HG02943 (cell line): ENCODE measurements at regions not wholly inside any gene's neighbourhood (a gene's known extent, or its start where the extent isn't known, plus 50 kb on each side); places are given as distances from the start of the nearest gene placed in this dataset.
"Not testable (repeated sequence)": the region's sequence is repeated elsewhere in the genome, so short reads cannot be mapped to it uniquely, and the experiment has no call there.

Experiments used
- ATAC-seq: cut with Tn5 transposase; IDR thresholded peaks from one replicate; pipeline ENCODE4 v1.9.1; 2021; ENCODE audit warnings: mild to moderate bottlenecking, low read depth, moderate library complexity; ENCODE audit not compliant: unreplicated experiment

- ATAC-seq: not testable (repeated sequence)
Measured at GRCh38 chr6:121740188-121740587, 304.7 kb downstream of the GJA1 start.

- no peak for ATAC-seq
Measured at GRCh38 chr6:121743691-121744090, 308.2 kb downstream of the GJA1 start.

- ATAC-seq: no peak
Measured at GRCh38 chr6:121748376-121748775, 312.9 kb downstream of the GJA1 start.

GRCh38 chr6:121748850-121749249 is 313.4 kb downstream of the GJA1 start:
- ATAC-seq: no peak

- no peak for ATAC-seq
Measured at GRCh38 chr6:121755485-121755884, 320.0 kb downstream of the GJA1 start.

- no peak for ATAC-seq
Measured at GRCh38 chr6:121756666-121757065, 321.2 kb downstream of the GJA1 start.

GRCh38 chr6:121759370-121759769 is 323.9 kb downstream of the GJA1 start:
- no peak for ATAC-seq

GRCh38 chr6:121760191-121760590 is 324.7 kb downstream of the GJA1 start:
- ATAC-seq: no peak

GRCh38 chr6:121760745-121761144 is 325.3 kb downstream of the GJA1 start:
- no peak for ATAC-seq

- ATAC-seq: peak; percentile 94
Measured at GRCh38 chr6:121764493-121764892, 329.0 kb downstream of the GJA1 start.

GRCh38 chr6:121765060-121765459 is 329.6 kb downstream of the GJA1 start:
- no peak for ATAC-seq

GRCh38 chr6:121767211-121767610 is 331.8 kb downstream of the GJA1 start:
- no peak for ATAC-seq

GRCh38 chr6:121770943-121771342 is 335.5 kb downstream of the GJA1 start:
- ATAC-seq: no peak

- peak; percentile 86 for ATAC-seq
Measured at GRCh38 chr6:121771937-121772720, 336.7 kb downstream of the GJA1 start.

GRCh38 chr6:121776054-121776453 is 340.6 kb downstream of the GJA1 start:
- no peak for ATAC-seq

GRCh38 chr6:121780325-121781321 is 345.2 kb downstream of the GJA1 start:
- ATAC-seq: no peak

- ATAC-seq: no peak
Measured at GRCh38 chr6:121791396-121792315, 356.2 kb downstream of the GJA1 start.

GRCh38 chr6:121794630-121795029 is 359.2 kb downstream of the GJA1 start:
- no peak for ATAC-seq

GRCh38 chr6:121797598-121797997 is 362.2 kb downstream of the GJA1 start:
- not testable (repeated sequence) for ATAC-seq

GRCh38 chr6:121798126-121798525 is 362.7 kb downstream of the GJA1 start:
- not testable (repeated sequence) for ATAC-seq
